ENCODE measurements at regions not wholly inside any gene's neighbourhood (a gene's known extent, or its start where the extent isn't known, plus 50 kb on each side); places are given as distances from the start of the nearest gene placed in this dataset.

GRCh38 chr2:129751409-129751808, 228.1 kb upstream of the RAB6C start:
- no peak overlapping the region for H3K4me3 ChIP-seq (ENCODE audit: low read depth, low read length)
- TF ChIP-seq CTCF (IDR thresholded peaks at IDR 0.05; ENCODE audit: insufficient read depth, low read depth, low read length) = no peak
- no peak for DNase-seq (ENCODE audit: low read depth)

GRCh38 chr2:129752176-129752575, 227.3 kb upstream of the RAB6C start:
- TF ChIP-seq CTCF (IDR thresholded peaks at IDR 0.05; ENCODE audit: insufficient read depth, low read depth, low read length) = no peak
- no peak for DNase-seq (ENCODE audit: low read depth)
- no peak overlapping the region for H3K4me3 ChIP-seq (ENCODE audit: low read depth, low read length)

DNA sequence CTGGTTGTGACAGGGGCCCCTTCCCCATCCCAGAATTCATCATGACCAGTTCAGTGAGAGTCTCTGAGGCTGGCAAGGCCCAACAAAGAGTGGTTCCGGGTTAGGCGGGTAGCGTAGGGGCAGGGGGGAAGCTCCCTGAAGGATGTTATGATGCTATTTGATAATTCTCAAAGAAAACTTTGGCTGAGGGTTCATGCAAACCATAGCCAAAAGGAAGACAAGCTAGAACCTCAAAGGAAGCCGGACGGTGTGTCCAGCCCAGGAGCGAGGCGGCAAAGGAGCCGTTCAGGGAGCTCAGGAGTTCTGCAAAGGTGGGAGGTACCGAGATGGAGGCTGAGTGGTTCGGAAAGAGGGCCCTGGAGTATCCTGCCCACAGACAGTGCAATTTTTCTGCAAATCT, 226.8 kb upstream of the RAB6C start:
- TF ChIP-seq CTCF (IDR thresholded peaks at IDR 0.05; ENCODE audit: insufficient read depth, low read depth, low read length) = no peak
- DNase-seq (ENCODE audit: low read depth) = no peak
- H3K4me3 ChIP-seq (ENCODE audit: low read depth, low read length) = no peak overlapping the region

- no peak overlapping the region for H3K4me3 ChIP-seq (ENCODE audit: low read depth, low read length)
- no peak for TF ChIP-seq CTCF (IDR thresholded peaks at IDR 0.05; ENCODE audit: insufficient read depth, low read depth, low read length)
- no peak for DNase-seq (ENCODE audit: low read depth)
Observed at GRCh38 chr2:129753261-129753660, 226.2 kb upstream of the RAB6C start.

DNA sequence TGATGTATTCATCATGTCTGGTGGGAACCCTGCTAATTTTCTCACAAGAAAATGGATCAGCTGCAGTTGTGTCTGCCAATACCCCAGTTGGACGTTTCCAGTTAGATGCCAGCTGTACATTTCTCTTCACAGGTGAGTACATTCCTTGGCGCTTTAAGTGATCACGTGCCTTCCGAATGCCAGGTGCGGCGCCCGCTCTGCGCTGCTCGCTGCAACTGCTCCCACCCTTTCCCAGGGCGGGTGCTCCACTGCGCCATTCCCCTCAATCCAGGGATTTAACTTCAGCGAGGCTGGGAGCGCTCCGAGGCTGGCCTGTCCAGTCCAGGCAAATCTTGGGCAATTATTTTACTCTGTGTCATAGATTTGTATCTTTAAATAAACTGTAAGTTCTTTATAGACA, 225.0 kb upstream of the RAB6C start:
- DNase-seq (ENCODE audit: low read depth) = no peak
- no peak overlapping the region for H3K4me3 ChIP-seq (ENCODE audit: low read depth, low read length)
- no peak for TF ChIP-seq CTCF (IDR thresholded peaks at IDR 0.05; ENCODE audit: insufficient read depth, low read depth, low read length)

DNA sequence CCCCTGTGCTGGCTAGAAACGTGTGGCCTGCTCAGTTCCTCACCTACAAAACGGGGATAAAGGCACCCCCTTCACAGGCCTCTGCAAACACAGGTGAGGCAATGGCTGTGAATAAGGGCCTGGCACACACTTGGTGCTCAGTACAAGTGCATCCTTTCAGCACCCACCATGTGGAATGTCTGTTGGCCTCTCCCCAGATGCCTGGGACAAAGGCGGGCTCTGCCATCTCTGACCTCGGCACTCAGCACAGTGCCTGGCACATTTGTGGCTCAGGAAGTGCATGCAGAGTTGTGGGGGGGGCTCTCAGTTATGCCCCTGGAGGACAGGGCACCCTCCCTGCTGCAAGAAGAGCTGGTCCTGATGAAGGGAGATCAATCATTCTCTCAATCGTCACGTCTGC, 224.6 kb upstream of the RAB6C start:
- TF ChIP-seq CTCF (IDR thresholded peaks at IDR 0.05; ENCODE audit: insufficient read depth, low read depth, low read length) = no peak

GRCh38 chr2:129755786-129756185, 223.7 kb upstream of the RAB6C start:
- no peak for TF ChIP-seq CTCF (IDR thresholded peaks at IDR 0.05; ENCODE audit: insufficient read depth, low read depth, low read length)
- H3K4me3 ChIP-seq (ENCODE audit: low read depth, low read length) = no peak overlapping the region
- DNase-seq (ENCODE audit: low read depth) = no peak

More for the DNA sequence above, 224.6 kb upstream of the RAB6C start:
- DNase-seq (ENCODE audit: low read depth) = no peak
- no peak overlapping the region for H3K4me3 ChIP-seq (ENCODE audit: low read depth, low read length)

All from fibroblast of villous mesenchyme (primary cell).